Amniotic epithelial cell (primary cell): ENCODE measurements at regions not wholly inside any gene's neighbourhood (a gene's known extent, or its start where the extent isn't known, plus 50 kb on each side); places are given as distances from the start of the nearest gene placed in this dataset.

ENCODE experiments used
- DNase-seq: peaks from one replicate; pipeline ENCODE4 v3.0.0-alpha.2; 2010; ENCODE audit warnings: low read depth

DNA sequence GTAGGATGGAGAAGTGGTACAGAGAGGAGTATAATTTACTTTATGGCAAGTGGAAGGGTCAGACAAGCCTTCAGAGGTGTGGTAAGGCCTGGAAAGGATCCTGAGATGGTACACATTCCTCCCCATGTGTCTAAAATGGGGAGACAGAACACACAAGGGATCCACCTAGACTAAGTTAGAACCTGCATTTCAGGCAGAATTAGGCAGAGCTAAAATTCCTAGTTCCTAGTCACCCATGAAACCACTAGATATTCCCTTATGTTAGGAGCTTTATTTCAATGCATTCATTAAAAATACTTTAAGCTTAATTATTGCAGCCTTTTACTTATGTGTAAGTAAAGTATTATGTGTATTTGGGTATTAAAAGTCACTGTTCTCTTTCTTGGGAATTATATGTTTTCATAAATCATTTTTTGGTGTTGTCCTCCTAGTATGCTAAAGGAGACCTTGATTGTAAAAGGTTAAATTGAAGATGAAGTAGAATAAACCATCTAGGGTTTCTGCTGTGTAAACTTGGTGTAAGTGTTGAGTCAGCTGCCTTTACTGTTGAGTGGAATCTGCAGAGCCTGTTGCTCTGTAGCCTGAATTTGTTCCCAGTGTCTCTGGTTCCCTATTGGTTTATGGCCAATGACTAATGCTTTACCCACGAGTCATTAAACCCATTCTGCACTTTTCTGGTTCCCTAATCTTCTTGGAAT is 423.2 kb downstream of the ATP23 start:
- DNase-seq = peak; percentile 99

DNA sequence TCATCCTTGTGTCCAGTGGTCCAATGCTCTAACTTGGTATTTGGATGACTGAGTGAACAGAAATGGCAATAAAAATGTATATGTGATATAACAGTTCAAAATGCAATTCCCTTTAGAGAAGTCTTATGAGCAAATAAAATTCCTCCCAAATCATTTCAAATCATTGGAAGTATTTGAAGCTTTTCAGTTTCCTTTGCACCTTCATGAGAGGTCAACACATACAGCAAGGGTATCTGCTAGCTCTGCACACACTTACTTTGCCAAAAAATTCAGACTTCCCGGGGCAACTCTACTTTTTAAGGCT is 423.7 kb downstream of the ATP23 start:
- DNase-seq = no peak

DNA sequence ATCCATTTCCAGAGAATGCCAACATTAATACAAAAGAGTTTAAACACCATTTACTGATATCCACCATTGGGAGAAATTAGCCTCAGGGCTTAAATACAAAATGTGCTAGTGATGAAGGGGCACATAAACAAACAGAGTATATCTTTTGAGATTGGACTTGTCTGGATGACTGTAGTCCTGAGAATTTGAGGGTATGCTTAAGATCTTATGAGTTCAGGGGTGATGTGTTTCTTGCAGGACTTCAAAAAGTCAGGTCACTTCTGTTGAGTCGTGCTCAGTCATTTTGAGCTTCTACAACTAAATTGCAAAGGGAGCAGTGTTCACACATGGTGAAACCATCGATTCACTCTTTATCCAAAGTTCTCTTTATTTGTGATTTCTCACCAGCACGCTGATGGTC is 425.7 kb downstream of the ATP23 start:
- no peak for DNase-seq

DNA sequence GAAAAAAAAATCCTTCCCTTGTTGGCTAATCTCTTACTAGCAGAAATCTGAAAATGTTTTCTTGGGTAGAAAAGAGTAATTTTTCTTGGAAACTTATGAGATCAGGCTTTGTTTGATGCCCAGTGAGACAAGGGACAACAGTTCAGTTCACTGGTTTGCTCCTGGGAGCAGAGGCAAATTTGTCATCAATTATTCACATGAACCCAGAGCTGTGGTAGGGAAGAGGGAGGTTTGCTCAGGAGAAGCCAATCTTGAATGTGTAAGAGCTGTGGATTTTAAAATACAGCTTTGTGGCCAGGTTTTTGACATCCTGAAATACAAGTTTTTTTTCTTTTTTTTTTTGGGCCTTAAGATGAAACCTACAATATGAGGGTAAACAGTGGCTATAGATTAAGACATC is 426.6 kb downstream of the ATP23 start:
- no peak for DNase-seq

DNA sequence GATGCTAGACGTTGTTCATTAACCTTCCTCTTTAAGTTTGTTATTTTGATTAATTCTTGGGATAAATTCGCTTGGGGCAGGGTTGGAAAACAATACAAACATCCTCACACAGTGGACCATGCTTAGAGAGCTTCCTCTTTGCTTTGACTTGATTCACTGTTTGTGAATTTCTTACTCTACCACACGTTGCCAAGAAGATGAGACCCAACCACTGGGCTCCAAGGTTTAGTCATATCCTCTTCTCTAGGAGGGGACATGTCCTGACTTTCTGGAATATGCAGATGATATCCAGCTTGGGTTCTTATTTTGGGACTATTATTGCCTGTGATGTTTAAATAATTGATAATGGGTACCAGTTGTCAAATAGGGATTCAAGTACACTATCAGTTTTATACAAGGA is 428.2 kb downstream of the ATP23 start:
- no peak for DNase-seq

DNA sequence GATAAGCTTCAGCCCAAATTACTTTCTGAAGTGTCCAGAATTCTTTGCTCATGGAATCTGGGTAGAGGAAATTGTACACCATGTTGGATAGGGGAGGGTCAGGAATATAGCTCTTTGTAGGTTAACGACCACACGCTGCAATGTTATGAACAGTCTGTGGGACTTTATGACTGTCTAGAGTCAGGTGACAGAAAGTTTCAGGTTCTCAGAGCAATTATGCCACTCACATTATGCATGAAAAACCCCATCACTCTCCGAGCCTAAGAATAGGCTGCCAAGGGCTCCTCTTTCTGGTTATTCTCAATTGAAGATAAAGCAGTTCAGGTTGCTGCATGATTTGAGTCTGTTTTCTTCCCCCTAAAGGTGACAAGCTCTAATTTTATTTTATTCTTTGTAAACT is 430.9 kb downstream of the ATP23 start:
- no peak for DNase-seq

DNA sequence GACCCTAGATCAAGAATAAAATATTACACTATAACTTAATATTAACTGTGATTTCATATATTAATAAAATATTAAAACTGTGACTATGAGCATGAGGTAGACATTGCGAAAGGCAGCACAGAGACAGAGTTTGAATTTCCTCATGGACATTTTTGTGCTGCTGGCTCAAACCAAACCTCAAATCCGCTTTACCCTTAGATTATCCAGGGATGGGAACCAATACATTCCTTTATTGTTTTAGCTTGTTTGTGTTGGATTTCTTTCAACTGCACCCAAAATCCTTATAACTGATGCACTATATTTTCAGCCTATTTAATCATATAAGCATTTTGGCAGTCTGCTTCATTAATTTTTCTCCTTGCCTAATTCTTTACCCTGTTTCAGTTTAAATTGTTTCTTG is 436.7 kb downstream of the ATP23 start:
- peak; percentile 36 for DNase-seq

DNA sequence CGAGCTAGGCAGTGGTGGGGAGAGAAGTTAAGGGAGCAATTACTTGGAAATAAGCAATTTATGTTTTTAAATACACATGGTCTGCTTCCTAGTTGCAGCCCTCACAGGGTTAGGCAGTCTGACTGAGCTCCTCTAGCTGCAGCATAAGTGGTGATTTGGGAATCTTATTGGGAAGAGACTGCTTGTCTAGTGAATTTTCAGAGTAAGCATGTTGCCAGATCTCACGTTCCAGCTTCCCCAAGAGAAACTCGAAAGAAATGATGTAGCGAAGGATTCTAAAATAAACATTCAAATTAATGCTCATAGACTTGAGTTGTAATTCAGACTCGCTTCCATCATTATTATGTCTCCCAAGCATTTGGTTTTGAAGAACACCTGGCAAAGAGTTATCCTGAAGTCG is 440.2 kb downstream of the ATP23 start:
- DNase-seq = no peak

DNA sequence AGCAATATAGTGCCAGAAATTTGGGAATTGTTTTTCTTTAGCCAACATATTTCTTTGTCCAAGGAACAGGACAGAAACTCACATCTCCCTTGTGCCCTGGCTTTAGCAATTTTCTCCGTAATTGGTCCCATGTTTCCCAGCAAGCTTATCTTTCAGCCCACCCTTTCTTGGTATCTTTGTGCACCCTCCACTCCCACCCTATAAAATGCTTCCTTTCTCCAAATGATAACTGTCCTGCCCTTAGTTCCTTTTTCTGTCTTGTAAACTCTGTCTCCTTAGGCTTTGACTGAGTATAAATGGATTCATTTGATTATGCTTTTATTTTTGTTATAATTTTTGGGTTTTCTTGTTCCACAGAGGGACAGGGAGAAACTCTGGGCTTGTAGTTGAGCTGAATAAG is 442.8 kb downstream of the ATP23 start:
- no peak for DNase-seq

DNA sequence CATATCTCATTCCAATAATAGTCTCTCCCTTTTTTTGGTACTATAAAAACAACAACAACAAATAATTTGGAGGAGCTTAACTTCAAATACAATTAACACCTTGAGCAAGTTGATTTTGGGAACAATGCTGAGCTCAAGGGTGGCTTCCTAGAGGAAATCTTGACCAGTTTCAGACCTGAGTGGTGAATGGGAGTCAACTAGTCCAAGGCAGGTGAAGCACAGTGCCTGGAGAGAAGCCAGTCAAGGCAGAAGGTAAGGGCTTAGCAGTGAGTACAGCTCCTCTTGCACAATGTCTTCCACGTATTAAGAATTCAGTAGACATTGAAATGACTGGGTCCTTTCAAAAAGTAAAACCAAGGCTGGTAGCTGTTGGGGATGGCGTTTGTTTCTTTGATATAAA is 444.8 kb downstream of the ATP23 start:
- peak; percentile 5 for DNase-seq

DNA sequence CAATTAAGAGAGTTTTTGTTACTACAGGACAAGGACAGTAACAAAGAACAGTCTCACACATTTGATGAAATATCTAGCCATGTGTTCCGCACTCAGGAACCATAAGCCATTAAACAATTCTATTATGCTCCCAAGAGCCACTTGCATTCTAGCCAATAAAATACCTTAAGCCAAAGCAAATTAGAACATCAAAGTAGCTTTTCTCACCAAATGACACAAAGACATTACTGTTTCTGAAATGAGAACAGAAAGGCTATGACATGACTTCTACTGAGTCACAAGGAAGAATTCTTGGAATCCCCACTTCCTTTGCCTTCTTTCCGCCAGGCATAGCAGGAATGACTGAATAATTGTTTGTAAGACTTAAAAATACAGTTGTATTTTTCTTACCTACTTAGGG is 445.8 kb downstream of the ATP23 start:
- peak; percentile 29 for DNase-seq

DNA sequence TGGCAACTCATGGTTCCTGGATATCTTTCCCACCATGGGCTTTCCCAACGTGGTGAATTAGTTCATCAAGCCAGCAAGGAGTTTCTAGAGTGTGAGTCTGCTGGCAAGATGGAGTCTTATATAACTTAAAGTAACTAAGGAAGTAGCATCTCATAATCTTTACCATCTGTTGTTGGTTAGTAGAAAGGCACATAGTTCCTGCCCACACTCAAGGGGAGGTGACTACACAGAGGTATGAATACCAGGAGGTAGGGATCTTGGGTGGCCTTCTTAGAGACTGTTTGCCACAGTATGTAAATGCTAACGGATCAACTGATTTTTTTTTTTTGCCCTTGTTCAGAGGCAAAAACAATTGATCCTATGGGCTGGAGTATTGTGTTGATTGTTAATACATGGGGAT is 446.9 kb downstream of the ATP23 start:
- DNase-seq = no peak

DNA sequence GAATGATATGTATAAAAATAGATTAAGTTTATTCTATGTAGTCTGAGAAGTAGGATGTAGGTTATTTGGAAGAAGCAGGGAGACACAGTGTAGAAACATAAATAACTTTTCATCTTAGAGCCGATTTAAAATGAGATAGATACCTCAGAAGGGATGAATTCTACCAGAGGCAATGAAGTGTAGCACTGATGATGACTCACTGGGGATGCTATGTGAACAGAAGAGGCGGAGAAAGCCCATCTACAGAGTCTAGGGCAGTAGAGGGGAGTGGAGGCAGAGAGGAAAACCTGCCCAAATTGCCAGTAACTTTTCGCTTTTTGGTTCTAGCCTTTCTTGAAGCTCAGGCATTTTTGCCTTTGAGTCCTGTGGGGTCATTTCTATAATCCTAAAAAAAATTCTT is 451.8 kb downstream of the ATP23 start:
- peak; percentile 19 for DNase-seq

DNA sequence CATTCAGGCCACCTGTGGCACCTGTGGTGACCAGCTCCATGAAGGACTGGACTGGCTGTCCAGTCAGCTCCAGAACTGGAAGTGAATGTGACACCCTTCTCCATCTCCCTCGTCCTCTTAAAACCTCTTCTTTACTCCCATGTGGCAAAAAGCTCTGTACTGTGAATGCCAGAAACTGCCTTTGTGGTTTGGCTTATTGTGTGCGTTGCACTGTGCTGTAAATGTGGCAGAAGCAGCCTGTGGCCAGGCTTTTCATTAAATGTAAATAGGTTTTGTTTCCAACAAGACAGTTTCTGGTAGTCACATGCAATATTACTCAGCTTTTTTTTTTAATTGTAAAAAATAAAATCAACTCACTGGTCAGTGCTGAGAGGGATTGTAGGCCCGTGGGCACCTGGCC is 453.7 kb downstream of the ATP23 start:
- peak; percentile 5 for DNase-seq

DNA sequence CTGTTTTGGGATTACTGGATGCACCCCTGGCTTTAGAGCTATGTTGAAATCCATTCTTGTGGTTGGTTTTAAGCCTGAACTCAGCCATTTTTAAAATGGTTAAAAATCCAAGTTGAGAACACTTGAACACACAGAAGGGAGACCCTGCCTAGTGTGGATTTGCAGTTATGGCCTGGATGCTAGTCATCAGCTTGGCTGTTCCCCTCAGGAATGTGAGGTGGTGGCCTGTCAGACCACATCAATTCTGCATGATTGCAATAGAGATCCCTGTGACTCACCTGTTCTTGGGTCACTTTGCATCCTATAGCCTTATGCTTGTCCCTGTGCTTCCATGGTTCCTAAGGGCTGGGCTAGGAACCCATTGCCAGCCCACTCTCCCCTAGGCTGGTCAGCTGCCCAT is 454.1 kb downstream of the ATP23 start:
- DNase-seq = peak; percentile 41

DNA sequence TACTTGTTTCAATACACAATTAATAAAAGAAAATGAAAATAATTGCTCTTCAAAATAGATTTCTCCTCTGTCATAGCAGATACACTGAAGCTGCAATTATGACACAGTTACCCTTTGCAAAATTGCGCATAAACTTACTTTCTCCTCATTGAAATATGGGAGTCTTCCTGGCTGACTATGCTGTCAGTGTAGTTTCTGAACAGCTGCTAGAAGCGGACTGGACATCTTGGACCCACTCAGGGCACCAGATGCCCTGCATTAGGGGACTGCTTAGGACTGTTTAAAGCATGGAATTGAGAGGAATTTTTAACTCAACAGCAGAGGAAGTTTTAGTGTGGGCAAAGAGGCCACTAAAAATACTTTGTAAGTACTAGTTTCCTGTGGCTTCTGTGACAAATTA is 454.9 kb downstream of the ATP23 start:
- no peak for DNase-seq

DNA sequence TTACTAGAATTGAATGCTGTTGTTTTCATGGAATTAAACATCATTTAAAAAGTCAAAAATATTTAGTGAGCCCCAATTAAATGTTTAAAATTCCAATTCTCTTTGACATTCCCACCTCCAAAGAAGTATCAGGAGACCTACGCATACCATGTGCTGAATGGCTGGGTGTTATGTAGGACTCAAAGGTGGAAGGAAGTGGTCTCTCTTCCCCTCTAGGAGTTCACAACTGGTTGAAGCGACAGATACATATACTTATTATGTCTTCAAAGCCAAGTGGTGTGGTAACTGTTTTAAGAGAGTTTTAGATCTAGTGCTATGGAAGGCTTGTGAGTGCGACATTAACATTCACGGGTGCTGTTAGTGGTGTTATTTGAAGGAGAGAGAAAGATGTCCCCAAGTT is 464.0 kb downstream of the ATP23 start:
- no peak for DNase-seq

DNA sequence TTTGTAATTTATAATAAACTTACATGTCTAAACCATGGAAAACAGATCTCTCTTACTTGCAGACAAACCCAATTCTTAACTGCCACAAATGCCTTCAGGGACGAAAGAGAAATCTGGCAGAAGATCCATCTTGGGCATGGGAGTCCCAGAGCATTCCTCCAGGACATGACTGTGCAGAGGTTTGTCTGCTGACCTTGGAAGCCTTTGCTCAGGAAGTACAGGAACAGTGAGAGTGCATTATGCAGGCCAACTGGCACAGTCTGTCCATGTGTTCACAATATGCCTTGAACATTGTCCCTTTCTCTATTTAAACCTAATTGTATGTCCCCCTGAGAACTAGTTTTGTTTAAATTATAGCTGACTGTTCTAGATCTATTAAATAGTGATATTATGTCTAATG is 467.1 kb downstream of the ATP23 start:
- no peak for DNase-seq

DNA sequence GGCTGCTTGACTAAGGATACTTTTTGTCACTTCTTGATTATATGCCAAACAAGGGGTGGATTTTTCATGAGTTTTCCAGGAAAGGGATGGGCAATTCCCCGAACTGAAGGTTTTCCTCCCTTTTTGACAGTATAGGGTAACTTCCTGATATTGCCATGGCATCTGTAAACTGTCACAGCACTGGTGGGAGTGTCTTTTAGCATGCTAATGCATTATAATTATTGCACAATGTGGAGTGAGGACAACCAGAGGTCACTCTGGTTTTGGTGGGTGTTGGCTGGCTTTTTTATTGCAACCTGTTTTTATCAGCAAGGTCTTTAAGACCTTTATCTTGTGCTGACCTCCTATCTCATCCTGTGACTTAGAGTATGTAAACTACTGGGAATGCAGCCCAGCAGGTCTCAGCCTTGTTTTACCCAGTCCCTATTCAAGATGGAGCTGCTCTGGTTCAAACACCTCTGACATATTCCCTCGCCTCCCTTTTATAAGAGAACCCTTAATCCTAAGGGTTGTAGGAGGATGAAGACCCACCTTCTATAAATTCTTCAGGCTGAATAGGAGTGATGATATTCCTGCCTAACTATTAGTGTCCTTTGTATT is 471.2 kb downstream of the ATP23 start:
- peak; percentile 23 for DNase-seq

DNA sequence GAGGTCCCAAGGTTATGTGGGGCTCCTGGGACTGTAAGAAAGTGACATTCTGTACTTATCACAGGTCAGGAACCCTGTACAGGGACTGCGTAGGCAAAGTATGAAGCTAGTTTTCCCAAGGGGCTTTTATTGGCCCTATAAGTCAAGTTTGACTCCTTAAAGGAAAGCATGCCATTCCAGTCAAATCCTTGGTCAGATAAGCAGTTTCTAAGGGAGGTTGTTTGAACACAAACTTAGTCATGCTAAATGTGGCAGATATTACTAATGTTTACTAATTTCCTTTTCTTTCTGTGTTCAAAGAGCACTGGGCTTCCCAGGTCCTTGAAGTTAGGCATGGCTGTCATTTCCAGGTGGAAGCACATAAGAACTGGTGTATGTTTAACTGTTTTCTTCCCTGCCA is 472.4 kb downstream of the ATP23 start:
- peak; percentile 85 for DNase-seq

DNA sequence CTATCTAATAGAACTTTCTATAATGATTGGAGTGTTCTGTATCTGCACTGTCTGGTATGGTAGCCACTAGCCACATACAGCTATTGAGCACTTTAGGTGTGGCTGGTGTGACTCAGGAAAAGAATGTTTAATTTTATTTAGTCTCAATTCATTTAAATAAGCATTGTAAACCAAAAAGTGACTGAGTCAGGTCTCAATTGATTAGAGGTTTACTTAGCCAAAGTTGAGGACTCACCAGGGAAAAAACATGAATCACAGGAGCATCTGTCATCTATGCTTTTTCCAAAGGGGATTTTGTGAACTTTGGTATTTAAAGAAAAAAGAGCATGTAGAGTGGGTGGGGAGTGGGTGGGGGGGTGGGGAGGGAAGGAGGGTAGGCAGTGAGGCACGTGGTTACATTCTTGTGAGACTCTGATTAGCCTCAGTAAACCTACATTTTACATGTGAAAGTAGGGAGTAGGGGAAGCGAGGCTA is 473.1 kb downstream of the ATP23 start:
- peak; percentile 27 for DNase-seq

DNA sequence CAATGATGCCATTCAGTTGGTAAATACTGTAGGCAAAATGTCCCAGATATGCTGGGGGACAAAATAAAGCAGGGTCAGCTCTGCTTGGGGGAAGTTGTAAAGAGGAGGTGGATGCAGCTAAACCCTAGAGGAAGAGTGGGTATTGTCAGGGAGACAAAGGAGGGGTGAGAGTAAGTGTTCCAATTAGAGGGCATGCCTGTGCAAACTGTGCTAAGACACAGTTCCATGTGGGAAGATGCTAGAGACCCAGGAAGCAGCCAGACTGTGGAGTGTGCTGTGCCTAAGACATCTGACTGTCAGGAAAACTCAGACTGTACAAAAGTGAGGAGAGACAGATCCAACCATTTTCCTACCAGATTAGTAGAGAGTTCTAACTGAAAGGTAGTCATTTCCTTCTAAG is 474.3 kb downstream of the ATP23 start:
- no peak for DNase-seq

DNA sequence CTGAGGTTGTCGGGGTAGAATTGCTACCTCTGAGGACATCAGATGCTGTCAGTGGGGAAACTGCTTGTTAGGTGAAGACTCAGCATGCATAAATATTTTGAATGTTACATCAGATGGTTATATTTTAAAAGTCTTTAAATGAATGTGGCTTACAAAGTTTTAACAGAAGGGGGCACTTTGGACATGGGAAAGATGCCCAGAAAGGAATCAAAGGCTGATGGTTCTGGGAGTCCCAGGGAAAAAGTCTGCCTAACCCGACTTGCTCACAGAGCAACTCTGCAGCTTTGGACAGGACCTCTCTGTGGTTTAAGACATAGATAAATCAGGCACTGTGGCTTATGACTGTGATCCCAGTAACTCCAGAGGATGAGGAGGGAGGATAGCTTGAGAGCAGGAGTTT is 474.9 kb downstream of the ATP23 start:
- peak; percentile 91 for DNase-seq

DNA sequence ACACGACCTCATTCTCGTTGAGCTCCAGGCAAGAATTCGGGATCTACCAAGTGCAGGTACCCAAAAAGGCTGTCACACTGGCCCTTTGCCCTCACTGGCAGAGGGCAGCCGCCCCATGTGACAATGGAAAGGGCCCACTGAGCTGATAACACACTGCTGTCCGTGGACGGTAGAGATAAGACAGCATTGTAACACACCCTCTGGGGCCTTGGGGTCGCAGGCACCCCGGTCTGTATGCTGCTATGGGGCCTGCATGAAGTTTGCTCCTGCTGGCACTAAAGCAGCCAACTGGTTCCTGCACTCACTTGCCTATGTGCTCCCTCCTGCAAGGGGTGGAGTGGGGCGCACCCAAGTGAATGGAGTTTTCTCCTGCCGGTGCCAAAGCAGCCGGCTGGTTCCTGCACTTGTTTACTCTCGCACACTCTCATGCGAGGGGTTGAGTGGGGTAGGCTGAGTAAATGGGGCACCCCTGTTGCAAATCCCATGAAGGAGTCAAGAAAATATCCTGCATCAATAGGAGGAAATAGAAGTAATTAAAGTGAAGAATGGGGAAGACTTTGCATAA is 477.9 kb downstream of the ATP23 start:
- DNase-seq = no peak
